SHP77 treated with DMSO at 0.1 percent for 48 hours (cell line): ENCODE measurements at regions not wholly inside any gene's neighbourhood (a gene's known extent, or its start where the extent isn't known, plus 50 kb on each side); places are given as distances from the start of the nearest gene placed in this dataset.
"Not testable (repeated sequence)": the region's sequence is repeated elsewhere in the genome, so short reads cannot be mapped to it uniquely, and the experiment has no call there.

Source experiments
- DNase-seq: peaks from one replicate; lab custom pipeline; 2025; lab: John Stamatoyannopoulos, UW

GRCh38 chr9:7467186-7467585, 332.4 kb downstream of the DMAC1 start:
- DNase-seq = no peak

- peak; percentile 21 for DNase-seq
Measured at GRCh38 chr9:7461791-7462190, 337.8 kb downstream of the DMAC1 start.

- no peak for DNase-seq
Measured at GRCh38 chr9:7456793-7457530, 342.6 kb downstream of the DMAC1 start.

- DNase-seq = no peak
Measured at GRCh38 chr9:7456377-7456776, 343.2 kb downstream of the DMAC1 start.

GRCh38 chr9:7454624-7455023, 345.0 kb downstream of the DMAC1 start:
- DNase-seq = no peak

- no peak for DNase-seq
Measured at GRCh38 chr9:7452378-7452777, 347.2 kb downstream of the DMAC1 start.

- DNase-seq = no peak
Measured at GRCh38 chr9:7451062-7451461, 348.5 kb downstream of the DMAC1 start.

GRCh38 chr9:7443541-7443940, 356.0 kb downstream of the DMAC1 start:
- no peak for DNase-seq

- DNase-seq = no peak
Measured at GRCh38 chr9:7439355-7439995, 360.1 kb downstream of the DMAC1 start.

- DNase-seq = no peak
Measured at GRCh38 chr9:7436754-7437153, 362.8 kb downstream of the DMAC1 start.

GRCh38 chr9:7433508-7434292, 365.9 kb downstream of the DMAC1 start:
- no peak for DNase-seq

- DNase-seq = no peak
Measured at GRCh38 chr9:7432989-7433388, 366.6 kb downstream of the DMAC1 start.

- not testable (repeated sequence) for DNase-seq
Measured at GRCh38 chr9:7417397-7417796, 382.2 kb downstream of the DMAC1 start.

- no peak for DNase-seq
Measured at GRCh38 chr9:7415836-7416235, 383.7 kb downstream of the DMAC1 start.

- DNase-seq = no peak
Measured at GRCh38 chr9:7408845-7409244, 390.7 kb downstream of the DMAC1 start.

GRCh38 chr9:7407246-7407645, 392.3 kb downstream of the DMAC1 start:
- no peak for DNase-seq

- no peak for DNase-seq
Measured at GRCh38 chr9:7405924-7406604, 393.5 kb downstream of the DMAC1 start.

GRCh38 chr9:7403839-7404487, 395.6 kb downstream of the DMAC1 start:
- no peak for DNase-seq

GRCh38 chr9:7403028-7403389, 396.6 kb downstream of the DMAC1 start:
- DNase-seq = no peak

- DNase-seq = no peak
Measured at GRCh38 chr9:7402334-7403027, 397.1 kb downstream of the DMAC1 start.

- no peak for DNase-seq
Measured at GRCh38 chr9:7401116-7401515, 398.5 kb downstream of the DMAC1 start.
